ENCODE measurements at regions not wholly inside any gene's neighbourhood (a gene's known extent, or its start where the extent isn't known, plus 50 kb on each side); places are given as distances from the start of the nearest gene placed in this dataset.
A peak's percentile ranks its signal among the peaks of the same experiment; 100 is the strongest.

- no peak overlapping the region for H3K4me3 ChIP-seq (ENCODE audit: low read depth, low read length)
- TF ChIP-seq, protein P1, sequence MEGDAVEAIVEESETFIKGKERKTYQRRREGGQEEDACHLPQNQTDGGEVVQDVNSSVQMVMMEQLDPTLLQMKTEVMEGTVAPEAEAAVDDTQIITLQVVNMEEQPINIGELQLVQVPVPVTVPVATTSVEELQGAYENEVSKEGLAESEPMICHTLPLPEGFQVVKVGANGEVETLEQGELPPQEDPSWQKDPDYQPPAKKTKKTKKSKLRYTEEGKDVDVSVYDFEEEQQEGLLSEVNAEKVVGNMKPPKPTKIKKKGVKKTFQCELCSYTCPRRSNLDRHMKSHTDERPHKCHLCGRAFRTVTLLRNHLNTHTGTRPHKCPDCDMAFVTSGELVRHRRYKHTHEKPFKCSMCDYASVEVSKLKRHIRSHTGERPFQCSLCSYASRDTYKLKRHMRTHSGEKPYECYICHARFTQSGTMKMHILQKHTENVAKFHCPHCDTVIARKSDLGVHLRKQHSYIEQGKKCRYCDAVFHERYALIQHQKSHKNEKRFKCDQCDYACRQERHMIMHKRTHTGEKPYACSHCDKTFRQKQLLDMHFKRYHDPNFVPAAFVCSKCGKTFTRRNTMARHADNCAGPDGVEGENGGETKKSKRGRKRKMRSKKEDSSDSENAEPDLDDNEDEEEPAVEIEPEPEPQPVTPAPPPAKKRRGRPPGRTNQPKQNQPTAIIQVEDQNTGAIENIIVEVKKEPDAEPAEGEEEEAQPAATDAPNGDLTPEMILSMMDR (IDR thresholded peaks at IDR 0.05; ENCODE audit: control insufficient read depth, extremely low read depth, insufficient read depth) = no peak
- no peak for DNase-seq (ENCODE audit: low read depth)
Measured at GRCh38 chr1:167165219-167165618, 55.5 kb upstream of the POU2F1 start.

- peak overlapping the region; percentile 22; the same call in 1 of the 2 replicates for H3K4me3 ChIP-seq (ENCODE audit: low read depth, low read length)
- TF ChIP-seq, protein P1 (IDR thresholded peaks at IDR 0.05; ENCODE audit: control insufficient read depth, extremely low read depth, insufficient read depth) = no peak
- DNase-seq (ENCODE audit: low read depth) = peak; percentile 96
Measured at GRCh38 chr1:167165948-167166689, 54.6 kb upstream of the POU2F1 start.

DNA sequence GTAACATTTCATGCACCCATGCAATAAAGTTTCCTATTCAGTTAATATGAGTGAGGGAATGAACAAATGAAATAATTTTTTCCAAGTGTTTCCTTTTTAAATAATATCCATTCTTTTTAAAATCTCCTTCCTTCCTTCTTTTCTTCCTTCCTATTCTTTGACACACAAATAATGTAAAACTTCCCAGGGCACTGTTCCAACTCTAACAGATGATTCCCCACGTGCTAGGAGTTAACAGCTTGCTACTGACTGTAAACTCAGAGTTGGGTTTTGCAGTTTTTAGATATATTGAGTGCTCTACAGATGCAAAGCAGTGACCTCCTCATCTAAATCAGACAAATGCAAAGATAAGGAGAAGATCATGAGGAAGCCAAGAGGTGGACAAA, 54.0 kb upstream of the POU2F1 start:
- no peak overlapping the region for H3K4me3 ChIP-seq (ENCODE audit: low read depth, low read length)
- DNase-seq (ENCODE audit: low read depth) = no peak
- TF ChIP-seq, protein P1 (IDR thresholded peaks at IDR 0.05; ENCODE audit: control insufficient read depth, extremely low read depth, insufficient read depth) = no peak

DNA sequence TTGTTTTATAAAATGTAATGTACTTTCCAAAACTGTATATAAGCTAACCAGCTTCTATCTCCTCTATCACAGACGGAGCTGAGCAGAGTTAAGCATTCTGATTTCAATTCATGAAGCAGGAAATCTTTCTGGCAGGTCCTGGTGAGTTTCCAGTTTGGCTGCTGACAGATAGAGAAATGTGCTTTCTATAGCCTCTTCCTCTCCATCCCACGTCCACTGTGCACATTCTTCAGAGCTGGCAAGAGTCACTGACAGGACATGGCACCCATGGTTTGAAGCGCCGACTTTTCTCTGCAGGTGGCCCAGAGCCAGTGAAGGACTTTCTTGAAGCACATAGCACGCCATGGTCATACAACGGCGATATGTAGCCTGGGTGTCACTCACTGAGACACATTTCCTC, 52.3 kb upstream of the POU2F1 start:
- TF ChIP-seq, protein P1 (IDR thresholded peaks at IDR 0.05; ENCODE audit: control insufficient read depth, extremely low read depth, insufficient read depth) = no peak
- DNase-seq (ENCODE audit: low read depth) = no peak
- H3K4me3 ChIP-seq (ENCODE audit: low read depth, low read length) = no peak overlapping the region

DNA sequence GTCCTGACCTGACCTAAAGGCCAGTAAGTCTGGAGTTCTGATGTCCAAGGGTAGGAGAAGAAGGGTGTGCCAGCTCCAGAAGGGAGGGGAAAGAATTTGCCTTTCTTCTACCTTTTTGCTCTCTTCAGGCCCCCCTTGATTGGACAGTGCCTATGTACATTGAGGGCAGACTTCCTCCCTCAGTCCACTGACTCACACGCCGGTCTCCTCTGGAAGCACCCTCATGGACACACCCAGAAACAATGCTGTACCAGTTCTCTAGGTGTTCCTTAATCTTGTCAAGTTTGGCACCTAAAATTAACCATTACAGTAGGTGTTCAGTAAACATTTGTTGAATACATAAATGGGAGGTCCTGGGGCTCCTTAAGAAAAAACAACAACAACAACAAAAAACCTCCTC, 51.0 kb upstream of the POU2F1 start:
- TF ChIP-seq, protein P1 (IDR thresholded peaks at IDR 0.05; ENCODE audit: control insufficient read depth, extremely low read depth, insufficient read depth) = no peak
- no peak overlapping the region for H3K4me3 ChIP-seq (ENCODE audit: low read depth, low read length)
- DNase-seq (ENCODE audit: low read depth) = no peak

Measured in LNCaP clone FGC (cell line).